Upper lobe of left lung (tissue), 6 donors: ENCODE measurements at regions not wholly inside any gene's neighbourhood (a gene's known extent, or its start where the extent isn't known, plus 50 kb on each side); places are given as distances from the start of the nearest gene placed in this dataset.

Experiments
- ATAC-seq, 2 donors: fragments of 200-7000 bp; cut with Tn5 transposase; one replicate each; pipeline ENCODE4 v1.9.1; 2022; ENCODE audit warnings: mild to moderate bottlenecking in 2 of 2, moderate library complexity in 2 of 2; ENCODE audit not compliant: low FRiP score in 2 of 2
- DNase-seq, 2 donors: peaks; one replicate each; pipeline ENCODE4 v3.0.0-alpha.2; 2019 to 2020
- H3K27ac ChIP-seq, 4 donors: fragments of 200-600 bp; sonication (generic); one replicate each; pipeline ENCODE4 v1.5.1; 2016 to 2019
- H3K27me3 ChIP-seq, 4 donors: fragments of 200-600 bp; sonication (generic); one replicate each; pipeline ENCODE4 v1.5.1; 2017 to 2019
- H3K36me3 ChIP-seq, 4 donors: fragments of 200-600 bp; sonication (generic); one replicate each; pipeline ENCODE4 v1.5.1; 2016 to 2019
- H3K4me1 ChIP-seq, 4 donors: fragments of 200-600 bp; sonication (generic); one replicate each; pipeline ENCODE4 v1.5.1; 2018 to 2019
- H3K4me3 ChIP-seq, 4 donors: fragments of 200-600 bp; sonication (generic); one replicate each; pipeline ENCODE4 v1.5.1; 2017 to 2019; ENCODE audit warnings: mild to moderate bottlenecking in 2 of 4, moderate library complexity in 1 of 4
- H3K9me3 ChIP-seq, 4 donors: fragments of 200-600 bp; sonication (generic); one replicate each; pipeline ENCODE4 v1.5.1; 2018 to 2019
- EP300 ChIP-seq, 4 donors: sonication (generic); formaldehyde crosslinking; IDR thresholded peaks; one replicate each; pipeline ENCODE4 v1.5.1; 2017; ENCODE audit warnings: antibody characterized with exemption in 4 of 4, control low read depth in 2 of 4
- POLR2A ChIP-seq, 4 donors: fragments of 450-650 bp; IDR thresholded peaks; one replicate each; pipeline ENCODE4 v1.5.1; 2016 to 2017; ENCODE audit warnings: antibody characterized with exemption in 4 of 4, mild to moderate bottlenecking in 2 of 4
- POLR2AphosphoS5 ChIP-seq, 2 donors: sonication (generic); formaldehyde crosslinking; IDR thresholded peaks; one replicate each; pipeline ENCODE4 v1.5.1; 2017; ENCODE audit warnings: antibody characterized with exemption in 2 of 2
- WGBS, 2 donors: methylation state at CpG; one replicate each; pipeline ENCODE4 v1.1.5; 2017 to 2018; 5-methylcytosine and 5-hydroxymethylcytosine counted together
- TF ChIP-seq, protein P1 (sequence below), 6 experiments: fragments of 450-650 bp in 4 of 6; fragments of 200-600 bp in 2 of 6; sonication (generic) in 2 of 6; IDR thresholded peaks; one replicate each; pipeline ENCODE4 v1.5.1; 2016 to 2019; ENCODE audit warnings: antibody characterized with exemption in 6 of 6
- donor health status: DM: no; HTN: no; CAD: no; lungs with moderate emphysema.
- donor health status: DM: no; HTN: yes; CAD: no; lungs with severe emphysema.

DNA sequence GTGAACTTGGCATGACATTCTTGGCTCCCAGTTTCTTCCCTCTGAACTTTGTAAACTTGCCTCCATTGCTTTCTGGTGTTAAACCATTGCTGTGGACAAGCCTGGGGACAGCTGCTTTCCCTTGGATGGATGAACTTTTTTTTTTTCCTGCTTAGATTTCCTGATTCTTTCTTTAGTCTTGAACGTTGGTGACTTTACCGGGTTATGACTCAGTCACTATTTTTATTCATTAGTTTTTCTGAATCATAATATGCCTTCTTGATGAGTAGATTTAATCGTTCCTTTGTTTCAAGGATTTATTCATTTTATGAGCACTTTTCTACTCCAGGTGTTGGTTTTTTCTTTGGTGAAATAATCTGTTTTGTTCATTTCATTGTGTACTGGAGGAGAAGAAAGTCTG is 155.0 kb upstream of the RTL1 start:
- Histone ChIP-seq H3K4me1 (no peaks in the 10 kb centered on the region), H3K27ac (no peak overlapping the region), H3K27me3 (no peaks in the 10 kb centered on the region), H3K36me3 (no peaks in the 10 kb centered on the region), H3K9me3 (no peaks in the 10 kb centered on the region), H3K4me3 (no peak overlapping the region)
- DNase-seq (no peak), ATAC-seq (no peak)
- WGBS, 2 donors, result 72 to 76% methylated on average over 3 of the region's 3 CpGs
- TF ChIP-seq POLR2A (IDR thresholded peaks at IDR 0.05) (no peak), POLR2AphosphoS5 (IDR thresholded peaks at IDR 0.05) (no peak), EP300 (IDR thresholded peaks at IDR 0.05) (no peak)
- TF ChIP-seq, protein P1, sequence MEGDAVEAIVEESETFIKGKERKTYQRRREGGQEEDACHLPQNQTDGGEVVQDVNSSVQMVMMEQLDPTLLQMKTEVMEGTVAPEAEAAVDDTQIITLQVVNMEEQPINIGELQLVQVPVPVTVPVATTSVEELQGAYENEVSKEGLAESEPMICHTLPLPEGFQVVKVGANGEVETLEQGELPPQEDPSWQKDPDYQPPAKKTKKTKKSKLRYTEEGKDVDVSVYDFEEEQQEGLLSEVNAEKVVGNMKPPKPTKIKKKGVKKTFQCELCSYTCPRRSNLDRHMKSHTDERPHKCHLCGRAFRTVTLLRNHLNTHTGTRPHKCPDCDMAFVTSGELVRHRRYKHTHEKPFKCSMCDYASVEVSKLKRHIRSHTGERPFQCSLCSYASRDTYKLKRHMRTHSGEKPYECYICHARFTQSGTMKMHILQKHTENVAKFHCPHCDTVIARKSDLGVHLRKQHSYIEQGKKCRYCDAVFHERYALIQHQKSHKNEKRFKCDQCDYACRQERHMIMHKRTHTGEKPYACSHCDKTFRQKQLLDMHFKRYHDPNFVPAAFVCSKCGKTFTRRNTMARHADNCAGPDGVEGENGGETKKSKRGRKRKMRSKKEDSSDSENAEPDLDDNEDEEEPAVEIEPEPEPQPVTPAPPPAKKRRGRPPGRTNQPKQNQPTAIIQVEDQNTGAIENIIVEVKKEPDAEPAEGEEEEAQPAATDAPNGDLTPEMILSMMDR (IDR thresholded peaks at IDR 0.05), result no peak

DNA sequence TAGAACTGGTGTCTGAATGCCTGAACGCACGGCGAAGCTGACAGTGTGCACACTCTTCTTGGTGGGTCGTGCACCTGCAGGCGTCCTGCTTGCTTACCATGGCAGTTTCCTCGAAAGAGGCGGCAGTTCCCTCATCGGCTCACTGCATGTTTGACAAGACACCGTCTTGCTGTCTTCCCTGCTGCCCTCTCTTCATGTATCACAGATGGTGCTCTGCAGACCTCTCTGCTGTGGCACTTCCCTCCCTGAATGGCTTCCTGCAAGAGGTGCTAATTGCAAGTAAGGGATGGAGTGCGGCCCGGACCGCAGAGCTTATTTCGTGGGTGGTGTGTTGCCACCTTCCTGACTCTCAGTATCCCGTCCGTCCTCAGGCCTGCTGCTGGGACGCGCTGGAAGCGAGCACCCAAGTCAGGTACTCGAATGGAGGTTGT is 156.7 kb upstream of the RTL1 start:
- no peaks in the 10 kb centered on the region for H3K36me3 ChIP-seq
- TF ChIP-seq, protein P1 (IDR thresholded peaks at IDR 0.05), result no peak
- TF ChIP-seq POLR2AphosphoS5 (IDR thresholded peaks at IDR 0.05), result no peak
- no peak for TF ChIP-seq POLR2A (IDR thresholded peaks at IDR 0.05)
- TF ChIP-seq EP300 (IDR thresholded peaks at IDR 0.05), result no peak
- DNase-seq, result no peak
- no peak overlapping the region for H3K4me3 ChIP-seq
- 93 to 95% methylated on average over 19 of the region's 19 CpGs for WGBS, 2 donors
- ATAC-seq, result no peak
- H3K27ac ChIP-seq, result no peak overlapping the region
- H3K9me3 ChIP-seq, result no peaks in the 10 kb centered on the region
- H3K4me1 ChIP-seq, result no peaks in the 10 kb centered on the region
- H3K27me3 ChIP-seq, result no peaks in the 10 kb centered on the region

DNA sequence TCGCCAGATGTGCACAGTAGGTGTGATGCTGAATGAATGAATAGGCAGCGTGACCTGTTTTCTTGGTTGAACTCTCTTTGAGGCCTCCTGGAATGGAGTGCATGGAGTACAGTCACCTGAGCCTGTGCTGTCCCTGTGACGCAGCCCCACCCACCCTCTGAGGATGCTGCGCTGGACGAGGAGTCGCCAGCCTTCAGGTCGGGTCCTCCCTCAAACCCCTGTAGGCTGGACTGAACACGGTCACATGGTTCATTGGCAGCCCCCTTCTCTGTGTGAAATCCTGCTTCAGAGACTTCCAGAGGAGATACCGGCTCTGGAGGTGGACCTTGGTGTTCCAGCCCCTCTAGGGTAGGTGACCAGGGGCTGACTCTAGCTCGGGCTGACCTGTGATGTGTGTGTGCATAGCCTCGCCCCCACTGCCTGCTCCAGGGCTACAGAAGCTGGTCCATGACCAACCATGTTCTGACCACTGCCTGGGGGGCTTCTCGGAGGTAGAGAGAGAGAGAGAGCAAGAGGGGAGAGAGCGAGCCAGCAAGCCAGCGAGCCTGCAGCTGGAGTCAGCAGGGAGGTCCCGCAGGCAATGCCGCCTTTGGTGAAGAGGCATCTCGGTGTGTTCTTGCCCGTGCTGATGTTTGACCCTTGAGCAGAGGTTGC is 158.0 kb upstream of the RTL1 start:
- H3K27ac ChIP-seq, result no peak overlapping the region
- no peak overlapping the region for H3K4me3 ChIP-seq
- no peak for ATAC-seq
- TF ChIP-seq, protein P1 (IDR thresholded peaks at IDR 0.05), result no peak
- TF ChIP-seq POLR2AphosphoS5 (IDR thresholded peaks at IDR 0.05), result no peak
- TF ChIP-seq POLR2A (IDR thresholded peaks at IDR 0.05), result no peak
- no peaks in the 10 kb centered on the region for H3K9me3 ChIP-seq
- WGBS, 2 donors, result 87 to 93% methylated on average over 14 to 18 of the region's 18 CpGs
- H3K36me3 ChIP-seq, result no peaks in the 10 kb centered on the region
- no peaks in the 10 kb centered on the region for H3K4me1 ChIP-seq
- H3K27me3 ChIP-seq, result no peaks in the 10 kb centered on the region
- no peak for DNase-seq

DNA sequence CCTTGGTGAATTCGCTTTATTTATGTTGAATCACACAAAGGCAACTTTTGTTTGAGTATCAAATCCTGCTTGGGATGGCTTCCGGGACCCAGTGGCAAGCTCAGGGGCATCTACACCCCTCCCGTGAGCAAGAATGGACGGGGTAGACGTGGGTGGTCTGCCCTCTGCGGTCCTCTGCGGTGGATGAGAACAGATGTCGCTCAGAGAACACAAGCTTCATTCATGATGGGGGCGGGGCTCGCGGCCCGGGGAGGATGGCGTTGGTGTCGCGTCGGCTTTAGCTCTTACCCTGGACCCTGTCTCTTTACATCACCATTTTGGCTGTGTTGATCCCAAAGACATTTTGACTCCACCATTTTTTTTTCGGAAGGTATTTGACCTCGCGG is 158.5 kb upstream of the RTL1 start:
- TF ChIP-seq POLR2AphosphoS5 (IDR thresholded peaks at IDR 0.05), result no peak
- TF ChIP-seq, protein P1 (IDR thresholded peaks at IDR 0.05), result no peak
- no peak for TF ChIP-seq EP300 (IDR thresholded peaks at IDR 0.05)
- TF ChIP-seq POLR2A (IDR thresholded peaks at IDR 0.05), result no peak
- no peak for DNase-seq
- Histone ChIP-seq H3K27ac (no peak overlapping the region), H3K9me3 (no peaks in the 10 kb centered on the region), H3K4me3 (no peak overlapping the region), H3K36me3 (no peaks in the 10 kb centered on the region), H3K27me3 (no peaks in the 10 kb centered on the region), H3K4me1 (no peaks in the 10 kb centered on the region)
- no peak for ATAC-seq
- 84 to 89% methylated on average over 19 of the region's 19 CpGs for WGBS, 2 donors

DNA sequence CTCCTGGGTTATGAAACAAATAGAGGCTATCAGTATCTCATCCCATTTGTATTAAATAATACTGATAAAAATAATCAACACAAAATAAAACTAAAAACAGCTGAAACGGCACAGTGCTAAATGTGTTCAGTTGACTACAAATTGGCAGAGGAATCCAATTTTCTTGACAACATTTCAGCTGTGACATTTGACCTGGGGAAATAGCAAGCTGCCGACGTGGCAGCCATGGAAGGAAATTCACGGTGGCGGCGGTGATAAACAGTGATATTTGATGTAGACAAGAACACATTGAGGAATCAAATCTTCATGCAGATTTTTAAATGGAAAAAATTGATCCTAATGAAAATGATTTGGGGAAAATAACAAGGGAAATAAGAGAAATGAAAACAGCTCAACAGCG is 159.1 kb upstream of the RTL1 start:
- DNase-seq (no peak), ATAC-seq (no peak)
- Histone ChIP-seq H3K27me3 (no peaks in the 10 kb centered on the region), H3K4me1 (no peaks in the 10 kb centered on the region), H3K9me3 (no peaks in the 10 kb centered on the region), H3K36me3 (no peaks in the 10 kb centered on the region), H3K4me3 (no peak overlapping the region), H3K27ac (no peak overlapping the region)
- no peak for TF ChIP-seq EP300 (IDR thresholded peaks at IDR 0.05)
- TF ChIP-seq POLR2AphosphoS5 (IDR thresholded peaks at IDR 0.05), result no peak
- TF ChIP-seq, protein P1 (IDR thresholded peaks at IDR 0.05), result no peak
- TF ChIP-seq POLR2A (IDR thresholded peaks at IDR 0.05), result no peak
- WGBS, 2 donors, result 68 to 83% methylated on average over 7 of the region's 7 CpGs
